K562 (cell line): ENCODE measurements at regions not wholly inside any gene's neighbourhood (a gene's known extent, or its start where the extent isn't known, plus 50 kb on each side); places are given as distances from the start of the nearest gene placed in this dataset.

Source experiments
- ATAC-seq: fragments of 200-7000 bp; cut with Tn5 transposase; 3 replicates; pipeline ENCODE4 v1.9.1; 2020; ENCODE audit warnings: moderate library complexity
- BruUV-seq: library from RNA; stranded (reverse); fragments of 400-500 nt; replicated peaks from 2 replicates; lab custom pipeline; 2021; lab: Mats Ljungman, UMichigan
- CTCF ChIA-PET: fragments of 300-600 bp; formaldehyde crosslinking; extraction: SDS; loops from one replicate; lab custom pipeline; 2021; ENCODE audit warnings: low intra/inter-chr PET ratio; lab: Yijun Ruan, JAX
- POLR2A ChIA-PET: fragments of 300-600, 350-650 bp; sonication (Branson Sonifier 250); formaldehyde crosslinking; extraction: SDS; loops from one replicate; lab custom pipeline; 2021; ENCODE audit warnings: antibody characterized with exemption, inconsistent platforms; lab: Yijun Ruan, JAX
- DNase-seq, 4 experiments: peaks; one replicate each; pipeline versions ENCODE4 v3.0.0 to v3.0.0-alpha.2; 2011 to 2018; ENCODE audit warnings: low spot score in 3 of 4, mixed read lengths in 3 of 4; ENCODE audit errors: extremely low read depth in 1 of 4
- FAIRE-seq: peaks from 2 replicates; lab custom pipeline; 2011; peaks lifted over from hg19 to GRCh38; lab: Jason Lieb, UNC
- H2AFZ ChIP-seq: 2 replicates; pipeline ENCODE4 v1.6.0; 2011; ENCODE audit warnings: low read depth, low read length, control low read depth, inconsistent platforms
- H3K27ac ChIP-seq: fragments of 200-600 bp; 3 replicates; pipeline ENCODE4 v1.8.0; 2011; ENCODE audit warnings: low read depth, mild to moderate bottlenecking, control low read depth, inconsistent platforms, low read length, moderate library complexity, mixed read lengths; ENCODE audit errors: extremely low read depth
- H3K27me3 ChIP-seq, 2 experiments: fragments of 300-600 bp in 1 of 2; 2 replicates in 1 of 2; 3 replicates in 1 of 2; pipeline versions ENCODE4 v1.6.0 to v1.8.0; 2011; ENCODE audit warnings: inconsistent platforms in 2 of 2, low read length in 2 of 2, mild to moderate bottlenecking in 1 of 2, mixed read lengths in 1 of 2, moderate library complexity in 1 of 2; ENCODE audit not compliant: control insufficient read depth in 2 of 2, insufficient read depth in 2 of 2
- H3K36me3 ChIP-seq: fragments of 300-600 bp; 3 replicates; pipeline ENCODE4 v1.8.0; 2011; ENCODE audit warnings: mild to moderate bottlenecking, low read length, inconsistent platforms; ENCODE audit not compliant: control insufficient read depth, insufficient read depth
- H3K4me1 ChIP-seq, 2 experiments: fragments of 200-600 bp in 1 of 2; replicated peaks in 1 of 2; 2 replicates in 1 of 2; 3 replicates in 1 of 2; pipeline versions ENCODE4 v1.5.1 to v1.8.0; 2011; ENCODE audit warnings: inconsistent platforms in 2 of 2, low read length in 2 of 2, mild to moderate bottlenecking in 1 of 2, mixed read lengths in 1 of 2, moderate library complexity in 1 of 2; ENCODE audit not compliant: control insufficient read depth in 2 of 2, insufficient read depth in 2 of 2
- H3K4me2 ChIP-seq: 2 replicates; pipeline ENCODE4 v1.6.1; 2011; ENCODE audit warnings: low read length, control low read depth, inconsistent platforms, mixed read lengths; ENCODE audit not compliant: insufficient read depth
- H3K4me3 ChIP-seq: fragments of 200-600 bp; sonication (generic), shearing (Covaris generic); 2 replicates; pipeline ENCODE4 v1.5.1; 2016; ENCODE audit warnings: control low read depth, inconsistent platforms
- H3K79me2 ChIP-seq: fragments of 200-600 bp; 3 replicates; pipeline ENCODE4 v1.8.0; 2011; ENCODE audit warnings: low read length, inconsistent platforms; ENCODE audit not compliant: control insufficient read depth, insufficient read depth
- H3K9ac ChIP-seq, 2 experiments: 2 replicates each; pipeline versions ENCODE4 v1.6.0 to v1.6.1; 2011; ENCODE audit warnings: low read depth in 2 of 2, low read length in 2 of 2, control low read depth in 1 of 2, inconsistent platforms in 1 of 2, mild to moderate bottlenecking in 1 of 2, mixed read lengths in 1 of 2; ENCODE audit not compliant: insufficient read depth in 1 of 2
- H3K9me1 ChIP-seq: one replicate; pipeline ENCODE4 v1.6.0; 2011; ENCODE audit warnings: inconsistent platforms, mild to moderate bottlenecking, low read length, moderate library complexity; ENCODE audit not compliant: control insufficient read depth, insufficient read depth
- H3K9me3 ChIP-seq: replicated peaks from 2 replicates; pipeline ENCODE4 v1.5.1; 2011; ENCODE audit warnings: low read depth, low read length, inconsistent platforms; ENCODE audit not compliant: control insufficient read depth, insufficient read depth
- H4K20me1 ChIP-seq: replicated peaks from 2 replicates; pipeline ENCODE4 v1.6.1; 2011; ENCODE audit warnings: low read length, inconsistent platforms, mixed read lengths; ENCODE audit not compliant: control insufficient read depth, insufficient read depth
- BMI1 ChIP-seq: fragments of 150-350 bp; IDR thresholded peaks from 2 replicates; pipeline ENCODE4 v1.6.1; 2014; ENCODE audit warnings: low read length
- EWSR1 ChIP-seq: fragments of 450-650 bp; IDR thresholded peaks from 2 replicates; pipeline ENCODE4 v1.6.1; 2018; ENCODE audit warnings: borderline replicate concordance, mild to moderate bottlenecking, low read depth, moderate library complexity; ENCODE audit not compliant: partially characterized antibody
- MEIS2 ChIP-seq: fragments of 450-650 bp; IDR thresholded peaks from 2 replicates; pipeline ENCODE4 v1.6.1; 2014; ENCODE audit warnings: mild to moderate bottlenecking; ENCODE audit not compliant: partially characterized antibody
- MYNN ChIP-seq, 2 experiments: sonication (generic); formaldehyde crosslinking in 1 of 2; IDR thresholded peaks; 2 replicates each; pipeline versions ENCODE4 v1.5.0 to v1.6.1; 2016 to 2020; ENCODE audit warnings: antibody characterized with exemption in 1 of 2, missing genetic modification reagents in 1 of 2
- STAT5B ChIP-seq: fragments of 250-450 bp; sonication (Bioruptor Pico); IDR thresholded peaks from 2 replicates; pipeline ENCODE4 v1.8.0; 2021; ENCODE audit warnings: mild to moderate bottlenecking, inconsistent platforms
- TCF7 ChIP-seq: sonication (generic); IDR thresholded peaks from 2 replicates; pipeline ENCODE4 v1.6.1; 2016; ENCODE audit warnings: antibody characterized with exemption, borderline replicate concordance
- U2AF2 ChIP-seq: fragments of 200-400 bp; formaldehyde crosslinking; optimal IDR thresholded peaks from 2 replicates; pipeline ENCODE3; 2017; ENCODE audit warnings: low read depth, mild to moderate bottlenecking, low read length
- ZFX ChIP-seq: sonication (generic); formaldehyde crosslinking; IDR thresholded peaks from 2 replicates; pipeline ENCODE4 v1.8.0; 2022; ENCODE audit warnings: mild to moderate bottlenecking, missing genetic modification reagents, moderate library complexity
- ZNF583 ChIP-seq: fragments of 250-450 bp; sonication (Bioruptor Pico); IDR thresholded peaks from 2 replicates; pipeline ENCODE4 v1.4.0; 2020
- ZNF589 ChIP-seq: fragments of 200-800 bp; sonication (Bioruptor generic); IDR thresholded peaks from 2 replicates; pipeline ENCODE4 v1.6.1; 2016; ENCODE audit warnings: low read depth, missing genetic modification characterization, missing compliant biosample characterization
- WGBS: fragments of 100-300 bp; shearing (Covaris generic); methylation state at CpG from one replicate; pipeline ENCODE4 v1.1.6; 2016; ENCODE audit warnings: low coverage, mixed read lengths; ENCODE audit not compliant: insufficient coverage; ENCODE audit errors: missing lambda C conversion rate; 5-methylcytosine and 5-hydroxymethylcytosine counted together
- in situ Hi-C: fragments of 300-500 bp; cut with MboI; formaldehyde crosslinking; loops from 4 replicates; pipeline ENCODE4 v1.15.0; 2018; ENCODE audit warnings: inconsistent platforms, mixed read lengths
- intact Hi-C: fragments of 100-400 bp; cut with micrococcal nuclease; formaldehyde crosslinking; loops from 2 replicates; pipeline ENCODE4 v1.14.2; 2022
- TF ChIP-seq, protein P1 (sequence below): fragments of 250-450 bp; sonication (Bioruptor Pico); IDR thresholded peaks from 2 replicates; pipeline ENCODE4 v1.4.0; 2020; ENCODE audit warnings: mild to moderate bottlenecking, moderate library complexity

- Histone ChIP-seq H4K20me1 (no peaks in the 10 kb centered on the region), H3K36me3 (no peaks in the 10 kb centered on the region), H3K9ac (no peak overlapping the region), H3K27ac (no peak overlapping the region), H3K79me2 (no peaks in the 10 kb centered on the region), H3K9me3 (no peaks in the 10 kb centered on the region), H3K4me3 (no peak overlapping the region), H3K27me3 (no peaks in the 10 kb centered on the region), H2AFZ (no peak overlapping the region), H3K4me2 (no peak overlapping the region), H3K9me1 (no peaks in the 10 kb centered on the region), H3K4me1 (no peaks in the 10 kb centered on the region)
- FAIRE-seq, result no peak
- 0% methylated on average over 8 of the region's 8 CpGs for WGBS
- intact Hi-C loops (no loop called here), in situ Hi-C loops (no loop called here)
- no peak for ATAC-seq
- no TSS peak for BruUV-seq
- TF ChIP-seq ZNF589 (CRISPR knock-in tag), result no peak
- no peak for TF ChIP-seq ZFX
- TF ChIP-seq TCF7, result no peak
- no peak for TF ChIP-seq BMI1
- no peak for TF ChIP-seq STAT5B (CRISPR knock-in tag)
- TF ChIP-seq, protein P1, sequence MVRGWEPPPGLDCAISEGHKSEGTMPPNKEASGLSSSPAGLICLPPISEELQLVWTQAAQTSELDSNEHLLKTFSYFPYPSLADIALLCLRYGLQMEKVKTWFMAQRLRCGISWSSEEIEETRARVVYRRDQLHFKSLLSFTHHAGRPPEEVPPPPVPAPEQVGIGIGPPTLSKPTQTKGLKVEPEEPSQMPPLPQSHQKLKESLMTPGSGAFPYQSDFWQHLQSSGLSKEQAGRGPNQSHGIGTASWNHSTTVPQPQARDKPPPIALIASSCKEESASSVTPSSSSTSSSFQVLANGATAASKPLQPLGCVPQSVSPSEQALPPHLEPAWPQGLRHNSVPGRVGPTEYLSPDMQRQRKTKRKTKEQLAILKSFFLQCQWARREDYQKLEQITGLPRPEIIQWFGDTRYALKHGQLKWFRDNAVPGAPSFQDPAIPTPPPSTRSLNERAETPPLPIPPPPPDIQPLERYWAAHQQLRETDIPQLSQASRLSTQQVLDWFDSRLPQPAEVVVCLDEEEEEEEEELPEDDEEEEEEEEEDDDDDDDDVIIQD (CRISPR knock-in tag), result no peak
- no peak for TF ChIP-seq U2AF2
- TF ChIP-seq EWSR1, result no peak
- TF ChIP-seq ZNF583, result no peak
- TF ChIP-seq MEIS2, result no peak
- TF ChIP-seq MYNN (IDR thresholded peaks at IDR 0.05), result no peak
- TF ChIP-seq MYNN (CRISPR knock-in tag; IDR thresholded peaks at IDR 0.05), result no peak
- ChIA-PET POLR2A (no interaction called here), CTCF (no interaction called here)
- no peak for DNase-seq
These were observed 291.9 kb upstream of the PDE4D start for GRCh38 chr5:60185231-60186099.
